ENCODE measurements at regions not wholly inside any gene's neighbourhood (a gene's known extent, or its start where the extent isn't known, plus 50 kb on each side); places are given as distances from the start of the nearest gene placed in this dataset.

DNA sequence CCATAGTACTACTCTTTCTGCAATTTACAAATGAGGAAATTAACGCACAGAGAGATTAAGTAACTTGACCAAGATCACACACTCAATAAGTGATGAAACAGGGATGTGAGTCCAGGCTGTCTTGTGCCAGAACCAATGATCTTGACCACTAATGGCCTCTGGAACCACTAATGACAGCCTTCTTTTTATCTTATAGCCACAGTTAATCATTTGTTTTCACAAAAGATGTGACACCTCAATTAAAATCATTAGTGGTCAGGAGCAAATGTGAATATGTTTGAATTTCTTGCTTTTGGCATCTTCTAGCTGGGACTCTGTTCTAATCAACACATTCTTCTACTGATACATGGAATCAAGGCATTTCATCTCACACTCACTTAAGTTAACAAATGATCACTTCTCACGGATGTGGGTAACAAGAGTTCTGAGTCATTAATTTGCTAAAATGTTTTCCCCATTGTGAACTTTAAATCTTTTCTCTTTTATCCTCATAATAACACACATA is 102.7 kb upstream of the CD180 start (continued):
- TF ChIP-seq TCF3 (IDR thresholded peaks at IDR 0.05; ENCODE audit: borderline replicate concordance, insufficient read depth, low read depth, low read length) (no peak), RELB (IDR thresholded peaks at IDR 0.05; ENCODE audit: low read depth) (no peak), E2F8 (IDR thresholded peaks at IDR 0.05; ENCODE audit: low read depth, partially characterized antibody) (no peak), BCL3 (IDR thresholded peaks at IDR 0.05; ENCODE audit: borderline replicate concordance, insufficient read depth, low read depth, low read length, poor library complexity, severe bottlenecking) (no peak)

DNA sequence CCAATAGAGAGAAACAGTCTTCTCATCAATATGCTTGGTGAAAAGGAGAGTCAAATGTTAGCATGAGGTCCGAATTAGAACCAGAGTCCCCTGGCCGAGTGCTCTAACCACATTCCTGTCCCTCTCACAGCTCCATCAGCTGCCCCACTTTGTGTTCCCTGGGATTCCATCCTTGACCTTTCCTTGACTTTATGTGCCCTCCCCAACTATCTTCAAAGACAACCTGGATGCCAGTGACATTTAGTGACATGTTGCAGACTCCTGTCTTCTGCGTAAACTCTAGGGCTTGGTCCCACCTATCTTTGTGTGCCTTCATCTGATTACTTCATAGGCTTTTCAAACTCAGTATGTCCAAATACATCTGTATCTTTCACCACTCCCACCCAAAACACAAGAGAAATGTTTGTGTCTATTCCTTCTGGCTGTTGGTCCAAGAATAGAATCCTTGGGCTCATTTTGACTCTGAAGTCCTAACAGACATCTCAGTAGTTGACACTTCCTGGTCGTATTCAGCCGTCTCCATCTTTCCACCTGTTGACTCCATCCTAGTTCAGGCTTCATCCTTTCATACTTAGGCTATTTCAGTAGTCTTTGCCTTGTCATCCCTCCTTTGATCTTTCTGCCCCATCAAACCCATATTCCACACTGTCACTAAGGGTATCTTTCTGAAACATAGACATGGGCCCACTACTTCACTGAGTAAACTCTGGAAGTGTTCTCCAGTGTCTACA is 101.4 kb upstream of the CD180 start:
- BruUV-seq (replicated peaks), result no TSS peak
- WGBS (ENCODE audit: insufficient coverage, insufficient replicate concordance, low lambda C conversion rate, missing lambda C conversion rate), result 62% methylated on average over 5 of the region's 5 CpGs
- no peaks in the 10 kb centered on the region for H3K36me3 ChIP-seq (ENCODE audit: control insufficient read depth in 2 of 2, insufficient read depth in 2 of 2, low read length in 1 of 2)
- no peaks in the 10 kb centered on the region for H4K20me1 ChIP-seq (ENCODE audit: control insufficient read depth, insufficient read depth)
- H3K4me2 ChIP-seq (ENCODE audit: control insufficient read depth, insufficient read depth), result no peak overlapping the region
- H3K4me1 ChIP-seq (ENCODE audit: control insufficient read depth, insufficient read depth, low read length), result no peaks in the 10 kb centered on the region
- H2AFZ ChIP-seq (ENCODE audit: control insufficient read depth, low read depth, low read length), result no peak overlapping the region
- SMC1A ChIA-PET (ENCODE audit: uncharacterized antibody, unreplicated experiment), result no interaction called here
- FAIRE-seq (no peak), ATAC-seq (no peak), DNase-seq (ENCODE audit: low read depth, low spot score) (no peak)
- no peak overlapping the region for H3K27ac ChIP-seq (ENCODE audit: control insufficient read depth, insufficient read depth)
- CTCF ChIA-PET, result no interaction called here
- POLR2A ChIA-PET, result interaction anchor here (0.5 kb wide), 1 partner anchor 655 kb away, joined by 3 read pairs; no protein-coding TSS in a partner anchor
- H3K9ac ChIP-seq (ENCODE audit: control insufficient read depth, insufficient read depth, low read length), result no peak overlapping the region
- intact Hi-C loops (cut with micrococcal nuclease; ENCODE audit: unreplicated experiment), result no loop called here
- no peaks in the 10 kb centered on the region for H3K27me3 ChIP-seq (replicated peaks in 1 of 2; ENCODE audit: control insufficient read depth in 2 of 2, insufficient read depth in 2 of 2, low read length in 1 of 2)
- RAD21 ChIA-PET (ENCODE audit: unreplicated experiment), result no interaction called here
- no peak overlapping the region for H3K4me3 ChIP-seq
- no peaks in the 10 kb centered on the region for H3K79me2 ChIP-seq (ENCODE audit: control insufficient read depth, insufficient read depth, low read length)
- H3K9me3 ChIP-seq (replicated peaks; ENCODE audit: control insufficient read depth, insufficient read depth, low read length), result no peaks in the 10 kb centered on the region
- in situ Hi-C loops (cut with MboI), result no loop called here
- TF ChIP-seq NKRF (conservative IDR thresholded peaks at IDR 0.05) (no peak), ZNF622 (IDR thresholded peaks at IDR 0.05) (no peak), USF2 (IDR thresholded peaks at IDR 0.05; ENCODE audit: borderline replicate concordance, low read depth, low read length) (no peak), ATF3 (IDR thresholded peaks at IDR 0.05; ENCODE audit: borderline replicate concordance, extremely low read depth, low read depth, low read length) (no peak)
- TF ChIP-seq, protein P1, sequence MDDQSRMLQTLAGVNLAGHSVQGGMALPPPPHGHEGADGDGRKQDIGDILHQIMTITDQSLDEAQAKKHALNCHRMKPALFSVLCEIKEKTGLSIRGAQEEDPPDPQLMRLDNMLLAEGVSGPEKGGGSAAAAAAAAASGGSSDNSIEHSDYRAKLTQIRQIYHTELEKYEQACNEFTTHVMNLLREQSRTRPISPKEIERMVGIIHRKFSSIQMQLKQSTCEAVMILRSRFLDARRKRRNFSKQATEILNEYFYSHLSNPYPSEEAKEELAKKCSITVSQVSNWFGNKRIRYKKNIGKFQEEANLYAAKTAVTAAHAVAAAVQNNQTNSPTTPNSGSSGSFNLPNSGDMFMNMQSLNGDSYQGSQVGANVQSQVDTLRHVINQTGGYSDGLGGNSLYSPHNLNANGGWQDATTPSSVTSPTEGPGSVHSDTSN (IDR thresholded peaks at IDR 0.05; ENCODE audit: insufficient replicate concordance, low read depth, low read length), result no peak
